ENCODE measurements at regions not wholly inside any gene's neighbourhood (a gene's known extent, or its start where the extent isn't known, plus 50 kb on each side); places are given as distances from the start of the nearest gene placed in this dataset.
"Not testable (repeated sequence)": the region's sequence is repeated elsewhere in the genome, so short reads cannot be mapped to it uniquely, and the experiment has no call there.

- H3K9me3 ChIP-seq; H3K27me3 ChIP-seq; H3K36me3 ChIP-seq; H3K4me3 ChIP-seq; DNase-seq; H3K27ac ChIP-seq; intact Hi-C loops (cut with DNase I); H3K4me1 ChIP-seq (ENCODE audit: insufficient read depth): not testable (repeated sequence)
- 89 to 96% (median 96%) methylated on average over 3 of the region's 3 CpGs for WGBS, 3 donors
Measured at GRCh38 chr4:9110700-9111099, 59.5 kb upstream of the FAM90A26 start.

DNA sequence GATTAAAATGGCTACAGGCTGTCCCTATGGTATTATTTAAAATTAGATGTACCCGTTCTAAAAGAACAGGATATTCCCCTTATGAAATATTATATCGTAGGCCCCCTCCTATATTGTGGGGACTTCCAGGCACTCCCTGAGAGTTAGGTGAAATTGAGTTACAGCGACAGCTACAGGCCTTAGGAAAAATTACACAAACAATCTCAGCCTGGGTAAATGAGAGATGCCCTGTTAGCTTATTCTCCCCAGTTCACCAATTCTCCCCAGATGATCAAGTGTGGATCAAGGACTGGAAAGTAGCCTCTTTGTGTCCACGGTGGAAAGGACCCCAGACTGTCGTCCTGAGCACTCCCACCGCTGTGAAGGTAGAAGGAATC lies 67.1 kb upstream of the FAM90A26 start:
- 36 to 49% (median 47%) methylated on average over 6 of the region's 6 CpGs for WGBS, 3 donors
- H3K27ac ChIP-seq; H3K4me1 ChIP-seq (ENCODE audit: insufficient read depth); intact Hi-C loops (cut with DNase I); H3K4me3 ChIP-seq; DNase-seq; H3K9me3 ChIP-seq; H3K27me3 ChIP-seq; H3K36me3 ChIP-seq: not testable (repeated sequence)

- DNase-seq; H3K4me1 ChIP-seq (ENCODE audit: insufficient read depth); H3K27me3 ChIP-seq; H3K36me3 ChIP-seq; H3K9me3 ChIP-seq; H3K4me3 ChIP-seq; H3K27ac ChIP-seq; intact Hi-C loops (cut with DNase I): not testable (repeated sequence)
- WGBS, 3 donors: 92 to 93% (median 93%) methylated on average over 22 of the region's 22 CpGs
Measured at GRCh38 chr4:9102471-9103147, 67.6 kb upstream of the FAM90A26 start.

DNA sequence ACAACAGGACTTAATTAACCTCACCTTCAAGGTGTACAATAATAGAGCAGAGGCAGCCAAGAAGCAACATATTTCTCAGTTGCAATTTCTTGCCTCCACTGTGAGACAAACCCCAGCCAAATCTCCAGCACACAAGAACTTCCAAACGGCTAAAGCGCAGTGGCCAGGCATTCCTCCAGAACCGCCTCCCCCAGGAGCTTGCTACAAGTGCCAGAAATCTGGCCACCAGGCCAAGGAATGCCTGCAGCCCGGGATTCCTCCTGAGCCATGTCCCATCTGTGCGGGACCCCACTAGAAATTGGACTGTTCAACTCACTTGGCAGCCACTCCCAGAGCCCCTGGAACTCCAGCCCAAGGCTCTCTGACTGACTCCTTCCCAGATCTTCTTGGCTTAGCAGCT lies 73.9 kb upstream of the FAM90A26 start:
- H3K36me3 ChIP-seq; H3K27ac ChIP-seq; H3K4me3 ChIP-seq; H3K4me1 ChIP-seq (ENCODE audit: insufficient read depth); DNase-seq; H3K27me3 ChIP-seq; intact Hi-C loops (cut with DNase I); H3K9me3 ChIP-seq: not testable (repeated sequence)
- 11 to 27% (median 13%) methylated on average over 3 to 5 of the region's 5 CpGs for WGBS, 3 donors

GRCh38 chr4:9078796-9079195 lies 91.4 kb upstream of the FAM90A26 start:
- H3K27me3 ChIP-seq; H3K9me3 ChIP-seq; DNase-seq; H3K4me1 ChIP-seq (ENCODE audit: insufficient read depth); H3K36me3 ChIP-seq; H3K27ac ChIP-seq; intact Hi-C loops (cut with DNase I); H3K4me3 ChIP-seq: not testable (repeated sequence)
- WGBS, 3 donors: 83 to 91% (median 89%) methylated on average over 15 of the region's 15 CpGs

DNA sequence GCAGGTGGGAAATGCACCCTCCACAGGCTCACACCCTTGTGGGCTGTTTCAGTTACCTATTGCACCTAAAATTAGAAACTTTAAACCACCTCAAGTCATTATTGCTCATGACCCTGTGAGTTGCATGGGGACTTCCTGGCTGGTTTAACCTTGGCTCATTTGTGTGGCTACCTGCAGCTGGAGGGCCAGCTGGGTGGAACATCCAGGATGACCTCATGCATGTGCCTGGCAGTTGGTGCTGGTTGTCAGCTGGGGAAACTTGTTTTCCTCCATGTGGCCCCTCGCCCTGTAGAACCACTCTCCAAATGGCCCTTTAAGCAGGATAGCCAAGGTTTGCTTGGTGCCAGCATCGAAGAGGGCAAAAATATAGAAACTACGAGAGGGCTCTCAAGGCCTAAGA lies 93.2 kb upstream of the FAM90A26 start:
- H3K27ac ChIP-seq; H3K4me3 ChIP-seq; DNase-seq; intact Hi-C loops (cut with DNase I); H3K27me3 ChIP-seq; H3K36me3 ChIP-seq; H3K4me1 ChIP-seq (ENCODE audit: insufficient read depth); H3K9me3 ChIP-seq: not testable (repeated sequence)
- 75 to 100% (median 84%) methylated on average over 3 of the region's 3 CpGs for WGBS, 3 donors

GRCh38 chr4:9076486-9076885 lies 93.7 kb upstream of the FAM90A26 start:
- DNase-seq; H3K4me1 ChIP-seq (ENCODE audit: insufficient read depth); H3K27me3 ChIP-seq; H3K27ac ChIP-seq; intact Hi-C loops (cut with DNase I); H3K4me3 ChIP-seq; H3K36me3 ChIP-seq; H3K9me3 ChIP-seq: not testable (repeated sequence)
- WGBS, 3 donors: 76 to 86% (median 76%) methylated on average over 2 of the region's 2 CpGs

GRCh38 chr4:9073371-9073770 lies 96.8 kb upstream of the FAM90A26 start:
- intact Hi-C loops (cut with DNase I); H3K9me3 ChIP-seq; H3K36me3 ChIP-seq; H3K27ac ChIP-seq; H3K27me3 ChIP-seq; H3K4me1 ChIP-seq (ENCODE audit: insufficient read depth); H3K4me3 ChIP-seq; DNase-seq: not testable (repeated sequence)
- 85 to 88% (median 87%) methylated on average over 6 of the region's 6 CpGs for WGBS, 3 donors

DNA sequence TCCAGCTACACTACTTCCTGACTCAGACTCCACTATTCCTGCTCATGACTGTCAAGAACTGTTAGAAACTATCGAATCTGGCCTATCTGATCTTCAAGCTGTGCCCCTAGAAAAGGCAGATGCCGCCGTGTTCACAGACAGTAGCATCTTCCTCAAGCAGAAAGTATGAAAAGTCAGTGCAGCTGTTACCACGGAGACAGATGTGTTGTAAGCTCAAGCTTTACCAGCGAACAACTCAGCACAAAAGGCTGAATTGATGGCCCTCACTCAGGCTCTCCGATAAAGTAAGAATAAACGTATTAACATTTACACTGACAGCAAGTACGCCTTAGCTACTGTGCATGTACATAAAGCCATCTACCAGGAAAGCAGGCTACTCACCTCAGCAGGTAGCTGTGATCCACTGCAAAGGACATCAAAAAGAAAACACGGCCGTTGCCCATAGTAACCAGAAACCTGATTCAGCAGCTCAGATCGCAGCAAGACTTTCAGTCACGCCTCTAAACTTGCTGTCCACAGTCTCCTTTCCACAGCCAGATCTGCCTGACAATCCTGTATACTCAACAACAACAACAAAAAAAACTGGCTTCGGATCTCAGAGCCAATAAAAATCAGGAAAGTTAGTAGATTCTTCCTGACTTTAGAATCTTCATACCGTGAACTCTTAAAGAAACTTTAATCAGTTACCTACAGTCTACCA lies 97.5 kb upstream of the FAM90A26 start:
- WGBS, 3 donors: 65 to 74% (median 67%) methylated on average over 14 of the region's 14 CpGs
- H3K9me3 ChIP-seq; H3K27me3 ChIP-seq; intact Hi-C loops (cut with DNase I); DNase-seq; H3K36me3 ChIP-seq; H3K4me1 ChIP-seq (ENCODE audit: insufficient read depth); H3K27ac ChIP-seq; H3K4me3 ChIP-seq: not testable (repeated sequence)

DNA sequence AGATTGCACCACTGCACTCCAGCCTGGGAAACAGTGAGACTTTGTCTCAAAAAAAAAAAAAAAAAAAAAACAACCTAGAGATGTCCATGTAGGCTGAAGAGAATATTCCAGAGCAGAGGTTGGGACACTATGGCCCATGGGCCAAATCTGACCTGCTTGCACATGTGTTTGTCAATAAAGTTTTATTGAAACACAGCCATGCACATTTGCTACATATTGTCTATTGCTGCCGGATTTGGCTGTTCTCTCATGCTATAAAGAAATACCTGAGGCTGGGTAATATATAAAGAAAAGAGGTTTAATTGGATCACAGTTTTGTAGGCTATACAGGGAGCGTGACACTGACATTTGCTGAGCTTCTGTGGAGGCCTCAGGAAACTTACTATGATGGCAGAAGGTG lies 102.3 kb upstream of the FAM90A26 start:
- H3K9me3 ChIP-seq; DNase-seq; H3K27ac ChIP-seq; H3K4me3 ChIP-seq; H3K27me3 ChIP-seq; H3K36me3 ChIP-seq; H3K4me1 ChIP-seq (ENCODE audit: insufficient read depth); intact Hi-C loops (cut with DNase I): not testable (repeated sequence)
- WGBS, 3 donors: 89 to 93% (median 91%) methylated on average over 2 of the region's 2 CpGs

- H3K9me3 ChIP-seq; intact Hi-C loops (cut with DNase I); DNase-seq; H3K4me1 ChIP-seq (ENCODE audit: insufficient read depth); H3K4me3 ChIP-seq; H3K36me3 ChIP-seq; H3K27me3 ChIP-seq; H3K27ac ChIP-seq: not testable (repeated sequence)
- WGBS, 3 donors: 87 to 95% (median 89%) methylated on average over 5 of the region's 5 CpGs
Measured at GRCh38 chr4:9063612-9064011, 106.6 kb upstream of the FAM90A26 start.

- H3K27me3 ChIP-seq; H3K27ac ChIP-seq; DNase-seq; H3K9me3 ChIP-seq; H3K4me1 ChIP-seq (ENCODE audit: insufficient read depth); H3K36me3 ChIP-seq; intact Hi-C loops (cut with DNase I); H3K4me3 ChIP-seq: not testable (repeated sequence)
- 51 to 57% (median 56%) methylated on average over 3 of the region's 3 CpGs for WGBS, 3 donors
Measured at GRCh38 chr4:9024866-9025265, 145.3 kb upstream of the FAM90A26 start.

All from ovary (tissue), 7 donors.